OCI-LY7 (cell line): ENCODE measurements at regions not wholly inside any gene's neighbourhood (a gene's known extent, or its start where the extent isn't known, plus 50 kb on each side); places are given as distances from the start of the nearest gene placed in this dataset.

ENCODE experiments used
- BruUV-seq: library from RNA; stranded (reverse); fragments of 400-500 nt; replicated peaks from 2 replicates; lab custom pipeline; 2021; lab: Mats Ljungman, UMichigan
- CTCF ChIA-PET: fragments of 300-600 bp; sonication (Branson Sonifier 250); formaldehyde crosslinking; loops from one replicate; lab custom pipeline; 2022; ENCODE audit warnings: antibody characterized with exemption; ENCODE audit not compliant: unreplicated experiment; lab: Charles Lee
- POLR2A ChIA-PET: fragments of 300-600 bp; sonication (Branson Sonifier 250); formaldehyde crosslinking; loops from one replicate; lab custom pipeline; 2022; ENCODE audit warnings: antibody characterized with exemption; lab: Charles Lee
- DNase-seq: peaks from one replicate; pipeline ENCODE4 v3.0.0-alpha.2; 2015; ENCODE audit warnings: low spot score
- H2AFZ ChIP-seq: fragments of 200-600 bp; sonication (generic), shearing (Covaris generic); 2 replicates; pipeline ENCODE4 v1.6.1; 2014; ENCODE audit warnings: mild to moderate bottlenecking, antibody characterized with exemption, low read length, moderate library complexity
- H3K27ac ChIP-seq: fragments of 200-600 bp; sonication (generic); 2 replicates; pipeline ENCODE4 v1.5.1; 2014; ENCODE audit warnings: mixed run types, low read depth, mild to moderate bottlenecking, moderate library complexity, low read length, inconsistent platforms; ENCODE audit not compliant: poor library complexity, severe bottlenecking
- H3K36me3 ChIP-seq: fragments of 200-600 bp; sonication (generic); 2 replicates; pipeline ENCODE4 v1.6.1; 2014; ENCODE audit warnings: mild to moderate bottlenecking, antibody characterized with exemption, low read length, moderate library complexity, mixed read lengths; ENCODE audit not compliant: insufficient read depth
- H3K4me1 ChIP-seq: fragments of 200-600 bp; sonication (generic); 2 replicates; pipeline ENCODE4 v1.5.1; 2014; ENCODE audit warnings: mild to moderate bottlenecking, low read length; ENCODE audit not compliant: insufficient read depth, poor library complexity, severe bottlenecking
- H3K4me2 ChIP-seq: fragments of 200-600 bp; sonication (generic); 2 replicates; pipeline ENCODE4 v1.6.1; 2014; ENCODE audit warnings: mild to moderate bottlenecking, low read length
- H3K4me3 ChIP-seq: fragments of 200-600 bp; sonication (generic); 2 replicates; pipeline ENCODE4 v1.5.1; 2014; ENCODE audit warnings: mild to moderate bottlenecking, low read depth, low read length; ENCODE audit not compliant: poor library complexity, severe bottlenecking
- H3K79me2 ChIP-seq: fragments of 200-600 bp; sonication (generic); 2 replicates; pipeline ENCODE4 v1.6.1; 2016; ENCODE audit warnings: low read depth, mild to moderate bottlenecking, low read length, moderate library complexity, mixed read lengths; ENCODE audit not compliant: insufficient read depth
- H3K9me2 ChIP-seq: fragments of 200-600 bp; sonication (generic); 2 replicates; pipeline ENCODE4 v1.6.1; 2016; ENCODE audit warnings: mild to moderate bottlenecking, low read length, mixed read lengths; ENCODE audit not compliant: insufficient read depth
- H3K9me3 ChIP-seq: fragments of 200-600 bp; sonication (generic); 2 replicates; pipeline ENCODE4 v1.6.1; 2014; ENCODE audit warnings: mild to moderate bottlenecking, mixed run types, low read length, mixed read lengths
- H4K20me1 ChIP-seq: fragments of 200-600 bp; sonication (generic); 2 replicates; pipeline ENCODE4 v1.6.1; 2014; ENCODE audit warnings: mild to moderate bottlenecking, antibody characterized with exemption, low read length, moderate library complexity, mixed read lengths; ENCODE audit not compliant: insufficient read depth
- CTCF ChIP-seq: fragments of 200-600 bp; sonication (generic); conservative IDR thresholded peaks from 2 replicates; pipeline ENCODE4 v1.5.1; 2014; ENCODE audit warnings: mild to moderate bottlenecking, antibody characterized with exemption, low read length, moderate library complexity, mixed read lengths
- EZH2phosphoT487 ChIP-seq: fragments of 200-600 bp; sonication (generic); IDR thresholded peaks from 2 replicates; pipeline ENCODE4 v1.6.1; 2018; ENCODE audit warnings: low read depth, borderline replicate concordance, mild to moderate bottlenecking, mixed run types, antibody characterized with exemption, low read length, moderate library complexity, mixed read lengths
- intact Hi-C: fragments of 100-400 bp; cut with micrococcal nuclease; formaldehyde crosslinking; loops from one replicate; pipeline ENCODE4 v1.10.0; 2022; ENCODE audit not compliant: unreplicated experiment

DNA sequence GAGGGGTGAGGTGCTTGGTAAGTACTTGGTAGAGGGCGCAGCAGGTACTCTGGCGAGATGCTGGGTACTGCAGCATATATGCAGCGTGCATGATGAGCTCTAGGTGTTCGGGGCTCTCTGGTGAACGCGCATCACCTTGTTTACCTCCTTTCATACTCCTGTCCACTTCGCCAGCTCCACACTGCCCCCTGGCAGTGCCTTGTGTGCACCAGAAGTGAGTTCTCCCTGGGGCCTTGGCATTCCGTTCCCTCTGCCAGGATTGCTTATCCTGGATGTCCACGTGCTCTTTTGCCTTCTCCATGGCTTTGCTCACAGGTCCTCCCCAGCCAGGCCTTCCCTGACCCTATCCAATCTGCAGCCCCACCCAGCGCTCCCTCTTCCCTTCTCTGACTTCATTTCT, 154.2 kb downstream of the MRM1 start:
- intact Hi-C loops, result loop anchor here (5.0 kb wide), 1 partner anchor 128 kb away; no protein-coding TSS in a partner anchor
- Histone ChIP-seq H3K27ac (no peak overlapping the region), H3K9me3 (no peaks in the 10 kb centered on the region), H3K4me2 (no peak overlapping the region), H3K79me2 (no peaks in the 10 kb centered on the region), H3K4me3 (no peak overlapping the region), H3K4me1 (no peaks in the 10 kb centered on the region), H4K20me1 (no peaks in the 10 kb centered on the region), H3K9me2 (no peaks in the 10 kb centered on the region), H3K36me3 (no peaks in the 10 kb centered on the region), H2AFZ (no peak overlapping the region)
- no TSS peak for BruUV-seq
- ChIA-PET POLR2A (no interaction called here), CTCF (no interaction called here)
- TF ChIP-seq CTCF (peak; percentile 65), EZH2phosphoT487 (no peak)
- DNase-seq, result peak; percentile 13

DNA sequence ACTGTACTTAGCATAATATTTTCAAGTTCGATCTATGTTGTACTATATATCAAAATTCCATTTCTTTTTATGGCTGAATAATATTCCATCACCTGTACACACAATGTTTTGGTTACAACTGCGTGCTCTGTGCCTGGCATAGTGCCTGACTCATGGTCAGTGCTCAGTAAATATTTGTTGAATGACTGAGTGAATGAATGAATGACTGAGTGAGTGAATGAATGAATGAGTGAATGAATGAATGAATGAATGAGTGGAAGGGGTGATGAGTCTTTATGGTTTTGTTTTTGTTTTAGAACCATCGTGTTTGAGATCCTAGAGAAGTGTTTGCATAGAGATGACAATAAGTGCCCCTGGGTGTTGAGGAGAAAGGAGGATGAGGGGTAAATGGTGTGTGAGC, 155.3 kb downstream of the MRM1 start:
- no peak for DNase-seq
- Histone ChIP-seq H3K4me1 (no peaks in the 10 kb centered on the region), H3K27ac (no peak overlapping the region), H4K20me1 (no peaks in the 10 kb centered on the region), H3K9me3 (no peaks in the 10 kb centered on the region), H3K79me2 (no peaks in the 10 kb centered on the region), H3K4me3 (no peak overlapping the region), H2AFZ (no peak overlapping the region), H3K9me2 (no peaks in the 10 kb centered on the region), H3K36me3 (no peaks in the 10 kb centered on the region), H3K4me2 (no peak overlapping the region)
- intact Hi-C loops, result loop anchor here (5.0 kb wide), 1 partner anchor 129 kb away; no protein-coding TSS in a partner anchor
- ChIA-PET POLR2A (no interaction called here), CTCF (no interaction called here)
- TF ChIP-seq CTCF, result no peak
- no peak for TF ChIP-seq EZH2phosphoT487
- no TSS peak for BruUV-seq

GRCh38 chr17:36760425-36760824, 159.0 kb downstream of the MRM1 start:
- Histone ChIP-seq H3K4me2 (no peak overlapping the region), H4K20me1 (no peaks in the 10 kb centered on the region), H3K4me1 (peaks cover 12% of the 10 kb centered on the region), H3K79me2 (no peaks in the 10 kb centered on the region), H3K9me2 (no peaks in the 10 kb centered on the region), H3K27ac (no peak overlapping the region), H3K4me3 (no peak overlapping the region), H3K36me3 (no peaks in the 10 kb centered on the region), H3K9me3 (no peaks in the 10 kb centered on the region), H2AFZ (no peak overlapping the region)
- POLR2A ChIA-PET, result no interaction called here
- no TSS peak for BruUV-seq
- intact Hi-C loops, result no loop called here
- TF ChIP-seq CTCF, result no peak
- no peak for TF ChIP-seq EZH2phosphoT487
- CTCF ChIA-PET, result no interaction called here
- no peak for DNase-seq
